T-helper 2 cell treated with Interferon-gamma antibody and Interleukin-4, amounts not matched to agents 100 ng/mL and 5 ng/mL, for 36 hours (primary cell): ENCODE measurements at regions not wholly inside any gene's neighbourhood (a gene's known extent, or its start where the extent isn't known, plus 50 kb on each side); places are given as distances from the start of the nearest gene placed in this dataset.

ENCODE experiments used
- intact Hi-C: fragments of 100-400 bp; cut with micrococcal nuclease; formaldehyde crosslinking; loops from one replicate; pipeline ENCODE4 v1.15.1; 2023

GRCh38 chr4:37740546-37740945 lies 54.4 kb upstream of the RELL1 start:
- intact Hi-C loops, result no loop called here

DNA sequence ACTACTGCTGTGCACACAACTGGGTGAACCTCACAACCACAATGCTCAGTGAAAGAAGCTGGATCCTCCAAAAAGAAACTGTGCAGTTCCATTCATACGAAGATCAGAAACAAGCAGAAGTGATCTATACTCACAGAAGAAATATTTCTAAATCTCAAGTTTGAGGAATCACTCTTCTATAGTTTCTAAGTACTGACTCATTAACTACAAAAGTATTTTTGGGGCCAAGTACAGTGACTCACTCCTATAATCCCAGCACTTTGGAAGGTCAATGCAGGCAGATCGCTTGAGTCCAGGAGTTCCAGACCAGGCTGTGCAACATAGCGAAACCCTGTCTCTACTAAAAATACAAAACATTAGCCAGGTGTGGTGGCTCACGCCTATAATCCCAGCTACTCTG lies 51.3 kb upstream of the RELL1 start:
- intact Hi-C loops, result no loop called here
